ENCODE measurements at regions not wholly inside any gene's neighbourhood (a gene's known extent, or its start where the extent isn't known, plus 50 kb on each side); places are given as distances from the start of the nearest gene placed in this dataset.
"Not testable (repeated sequence)": the region's sequence is repeated elsewhere in the genome, so short reads cannot be mapped to it uniquely, and the experiment has no call there.

GRCh38 chr2:175872721-175873120, 129.3 kb downstream of the LNPK start:
- DNase-seq (ENCODE audit: low read depth) = no peak

- DNase-seq (ENCODE audit: low read depth) = no peak
Observed at GRCh38 chr2:175872005-175872348, 130.1 kb downstream of the LNPK start.

GRCh38 chr2:175871331-175872004, 130.6 kb downstream of the LNPK start:
- DNase-seq (ENCODE audit: low read depth) = no peak

- no peak for DNase-seq (ENCODE audit: low read depth)
Observed at GRCh38 chr2:175865716-175866115, 136.4 kb downstream of the LNPK start.

- no peak for DNase-seq (ENCODE audit: low read depth)
Observed at GRCh38 chr2:175864137-175864850, 137.8 kb downstream of the LNPK start.

GRCh38 chr2:175861958-175862357, 140.1 kb downstream of the LNPK start:
- no peak for DNase-seq (ENCODE audit: low read depth)

GRCh38 chr2:175855794-175856453, 146.1 kb downstream of the LNPK start:
- peak; percentile 22 for DNase-seq (ENCODE audit: low read depth)

GRCh38 chr2:175855236-175855635, 146.8 kb downstream of the LNPK start:
- DNase-seq (ENCODE audit: low read depth) = no peak

- peak; percentile 15 for DNase-seq (ENCODE audit: low read depth)
Observed at GRCh38 chr2:175854665-175855064, 147.4 kb downstream of the LNPK start.

- no peak for DNase-seq (ENCODE audit: low read depth)
Observed at GRCh38 chr2:175854129-175854528, 147.9 kb downstream of the LNPK start.

GRCh38 chr2:175853616-175853890, 148.5 kb downstream of the LNPK start:
- DNase-seq (ENCODE audit: low read depth) = no peak

- no peak for DNase-seq (ENCODE audit: low read depth)
Observed at GRCh38 chr2:175852879-175853615, 149.0 kb downstream of the LNPK start.

- DNase-seq (ENCODE audit: low read depth) = no peak
Observed at GRCh38 chr2:175847128-175847527, 154.9 kb downstream of the LNPK start.

- DNase-seq (ENCODE audit: low read depth) = peak; percentile 35
Observed at GRCh38 chr2:175844169-175844568, 157.9 kb downstream of the LNPK start.

- DNase-seq (ENCODE audit: low read depth) = no peak
Observed at GRCh38 chr2:175843625-175844024, 158.4 kb downstream of the LNPK start.

GRCh38 chr2:175842996-175843395, 159.1 kb downstream of the LNPK start:
- DNase-seq (ENCODE audit: low read depth) = no peak

GRCh38 chr2:175840765-175841164, 161.3 kb downstream of the LNPK start:
- not testable (repeated sequence) for DNase-seq (ENCODE audit: low read depth)

- DNase-seq (ENCODE audit: low read depth) = no peak
Observed at GRCh38 chr2:175840256-175840655, 161.8 kb downstream of the LNPK start.

GRCh38 chr2:175838979-175839378, 163.1 kb downstream of the LNPK start:
- no peak for DNase-seq (ENCODE audit: low read depth)

- peak; percentile 48 for DNase-seq (ENCODE audit: low read depth)
Observed at GRCh38 chr2:175837046-175837445, 165.0 kb downstream of the LNPK start.

GRCh38 chr2:175836361-175836760, 165.7 kb downstream of the LNPK start:
- no peak for DNase-seq (ENCODE audit: low read depth)

GRCh38 chr2:175834477-175834876, 167.6 kb downstream of the LNPK start:
- DNase-seq (ENCODE audit: low read depth) = no peak

- no peak for DNase-seq (ENCODE audit: low read depth)
Observed at GRCh38 chr2:175832866-175833265, 169.2 kb downstream of the LNPK start.

Measured in RPMI7951 (cell line).